ENCODE measurements at regions not wholly inside any gene's neighbourhood (a gene's known extent, or its start where the extent isn't known, plus 50 kb on each side); places are given as distances from the start of the nearest gene placed in this dataset.

- no peak for TF ChIP-seq CTCF (IDR thresholded peaks at IDR 0.05)
- no peak for TF ChIP-seq POLR2A (IDR thresholded peaks at IDR 0.05)
- no peak for TF ChIP-seq POLR2AphosphoS5 (IDR thresholded peaks at IDR 0.05)
Measured at GRCh38 chr4:156128616-156129015, 174.9 kb upstream of the CTSO start.

Data from prostate gland (tissue), 2 donors.